ENCODE measurements at regions not wholly inside any gene's neighbourhood (a gene's known extent, or its start where the extent isn't known, plus 50 kb on each side); places are given as distances from the start of the nearest gene placed in this dataset.

GRCh38 chr4:66693694-66694093, 851.6 kb downstream of the CENPC start:
- H3K4me3 ChIP-seq = no peak overlapping the region
- no peaks in the 10 kb centered on the region for H3K27me3 ChIP-seq
- no peak for DNase-seq
- intact Hi-C loops (cut with DNase I; ENCODE audit: low total_unique reads) = no loop called here
- no peaks in the 10 kb centered on the region for H3K4me1 ChIP-seq
- no peak for TF ChIP-seq CTCF (IDR thresholded peaks at IDR 0.05)
- peaks cover 0 to 6% (median 0%) of the 10 kb centered on the region in 3 donors for H3K9me3 ChIP-seq
- H3K36me3 ChIP-seq = no peaks in the 10 kb centered on the region
- H3K27ac ChIP-seq = no peak overlapping the region

GRCh38 chr4:66691101-66691500, 854.2 kb downstream of the CENPC start:
- Histone ChIP-seq H3K27ac (no peak overlapping the region), H3K9me3 (no peaks in the 10 kb centered on the region), H3K36me3 (no peaks in the 10 kb centered on the region), H3K4me1 (no peaks in the 10 kb centered on the region), H3K4me3 (no peak overlapping the region), H3K27me3 (no peaks in the 10 kb centered on the region)
- intact Hi-C loops (cut with DNase I; ENCODE audit: low total_unique reads) = no loop called here
- DNase-seq = no peak
- no peak for TF ChIP-seq CTCF (IDR thresholded peaks at IDR 0.05)

- intact Hi-C loops (cut with DNase I; ENCODE audit: low total_unique reads) = no loop called here
Observed at GRCh38 chr4:66688674-66689073, 856.6 kb downstream of the CENPC start.

GRCh38 chr4:66687459-66687858, 857.8 kb downstream of the CENPC start:
- no peak for DNase-seq
- H3K36me3 ChIP-seq = no peaks in the 10 kb centered on the region
- intact Hi-C loops (cut with DNase I; ENCODE audit: low total_unique reads) = no loop called here
- TF ChIP-seq CTCF (IDR thresholded peaks at IDR 0.05) = no peak
- H3K4me3 ChIP-seq = no peak overlapping the region
- H3K27me3 ChIP-seq = no peaks in the 10 kb centered on the region
- no peaks in the 10 kb centered on the region for H3K4me1 ChIP-seq
- H3K27ac ChIP-seq = no peak overlapping the region
- H3K9me3 ChIP-seq = no peaks in the 10 kb centered on the region

More at GRCh38 chr4:66688674-66689073, 856.6 kb downstream of the CENPC start:
- TF ChIP-seq CTCF (IDR thresholded peaks at IDR 0.05) = no peak
- H3K4me1 ChIP-seq = no peaks in the 10 kb centered on the region
- no peak overlapping the region for H3K4me3 ChIP-seq
- H3K36me3 ChIP-seq = no peaks in the 10 kb centered on the region
- H3K27ac ChIP-seq = no peak overlapping the region
- H3K9me3 ChIP-seq = no peaks in the 10 kb centered on the region
- no peak for DNase-seq
- no peaks in the 10 kb centered on the region for H3K27me3 ChIP-seq

GRCh38 chr4:66681962-66682361, 863.3 kb downstream of the CENPC start:
- no peak overlapping the region for H3K27ac ChIP-seq
- H3K4me1 ChIP-seq = no peaks in the 10 kb centered on the region
- TF ChIP-seq CTCF (IDR thresholded peaks at IDR 0.05) = no peak
- no peak overlapping the region for H3K4me3 ChIP-seq
- H3K27me3 ChIP-seq = no peaks in the 10 kb centered on the region
- no peaks in the 10 kb centered on the region for H3K36me3 ChIP-seq
- intact Hi-C loops (cut with DNase I; ENCODE audit: low total_unique reads) = no loop called here
- no peaks in the 10 kb centered on the region for H3K9me3 ChIP-seq
- DNase-seq = no peak

- Histone ChIP-seq H3K27me3 (no peaks in the 10 kb centered on the region), H3K9me3 (no peaks in the 10 kb centered on the region), H3K27ac (no peak overlapping the region), H3K36me3 (no peaks in the 10 kb centered on the region), H3K4me1 (no peaks in the 10 kb centered on the region), H3K4me3 (no peak overlapping the region)
- intact Hi-C loops (cut with DNase I; ENCODE audit: low total_unique reads) = no loop called here
- no peak for DNase-seq
- no peak for TF ChIP-seq CTCF (IDR thresholded peaks at IDR 0.05)
Observed at GRCh38 chr4:66667249-66667648, 878.1 kb downstream of the CENPC start.
